Endothelial cell (in vitro differentiated cells): ENCODE measurements at regions not wholly inside any gene's neighbourhood (a gene's known extent, or its start where the extent isn't known, plus 50 kb on each side); places are given as distances from the start of the nearest gene placed in this dataset.

Source experiments
- DNase-seq: peaks from one replicate; pipeline ENCODE4 v3.0.0; 2021; ENCODE audit warnings: low spot score
- H3K27ac Mint-ChIP-seq: one replicate; pipeline ENCODE4 v1.8.0; 2021; ENCODE audit warnings: mixed read lengths, inconsistent platforms; ENCODE audit not compliant: unreplicated experiment
- H3K27me3 Mint-ChIP-seq: one replicate; pipeline ENCODE4 v1.8.0; 2021; ENCODE audit warnings: mild to moderate bottlenecking, moderate library complexity, mixed read lengths, inconsistent platforms; ENCODE audit not compliant: unreplicated experiment
- H3K36me3 Mint-ChIP-seq: one replicate; pipeline ENCODE4 v1.8.0; 2021; ENCODE audit warnings: mild to moderate bottlenecking, low read depth, mixed read lengths, inconsistent platforms; ENCODE audit not compliant: unreplicated experiment
- H3K4me1 Mint-ChIP-seq: one replicate; pipeline ENCODE4 v1.8.0; 2021; ENCODE audit warnings: mild to moderate bottlenecking, mixed read lengths, inconsistent platforms; ENCODE audit not compliant: unreplicated experiment
- H3K4me3 Mint-ChIP-seq: one replicate; pipeline ENCODE4 v1.8.0; 2021; ENCODE audit warnings: mild to moderate bottlenecking, mixed read lengths, inconsistent platforms; ENCODE audit not compliant: unreplicated experiment
- H3K9me3 Mint-ChIP-seq: one replicate; pipeline ENCODE4 v1.8.0; 2021; ENCODE audit warnings: mixed read lengths, inconsistent platforms; ENCODE audit not compliant: unreplicated experiment
- TF ChIP-seq, protein P1 (sequence below): fragments of 200-600 bp; sonication (generic); IDR thresholded peaks from one replicate; pipeline ENCODE4 v1.5.0; 2021; ENCODE audit warnings: antibody characterized with exemption; ENCODE audit not compliant: unreplicated experiment

- H3K4me1 Mint-ChIP-seq: no peaks in the 10 kb centered on the region
- DNase-seq: no peak
- no peak overlapping the region for H3K27ac Mint-ChIP-seq
- H3K36me3 Mint-ChIP-seq: no peaks in the 10 kb centered on the region
- TF ChIP-seq, protein P1, sequence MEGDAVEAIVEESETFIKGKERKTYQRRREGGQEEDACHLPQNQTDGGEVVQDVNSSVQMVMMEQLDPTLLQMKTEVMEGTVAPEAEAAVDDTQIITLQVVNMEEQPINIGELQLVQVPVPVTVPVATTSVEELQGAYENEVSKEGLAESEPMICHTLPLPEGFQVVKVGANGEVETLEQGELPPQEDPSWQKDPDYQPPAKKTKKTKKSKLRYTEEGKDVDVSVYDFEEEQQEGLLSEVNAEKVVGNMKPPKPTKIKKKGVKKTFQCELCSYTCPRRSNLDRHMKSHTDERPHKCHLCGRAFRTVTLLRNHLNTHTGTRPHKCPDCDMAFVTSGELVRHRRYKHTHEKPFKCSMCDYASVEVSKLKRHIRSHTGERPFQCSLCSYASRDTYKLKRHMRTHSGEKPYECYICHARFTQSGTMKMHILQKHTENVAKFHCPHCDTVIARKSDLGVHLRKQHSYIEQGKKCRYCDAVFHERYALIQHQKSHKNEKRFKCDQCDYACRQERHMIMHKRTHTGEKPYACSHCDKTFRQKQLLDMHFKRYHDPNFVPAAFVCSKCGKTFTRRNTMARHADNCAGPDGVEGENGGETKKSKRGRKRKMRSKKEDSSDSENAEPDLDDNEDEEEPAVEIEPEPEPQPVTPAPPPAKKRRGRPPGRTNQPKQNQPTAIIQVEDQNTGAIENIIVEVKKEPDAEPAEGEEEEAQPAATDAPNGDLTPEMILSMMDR: no peak
- H3K9me3 Mint-ChIP-seq: no peaks in the 10 kb centered on the region
- H3K27me3 Mint-ChIP-seq: no peaks in the 10 kb centered on the region
- H3K4me3 Mint-ChIP-seq: no peak overlapping the region
Measured at GRCh38 chr4:59044286-59044900, 1934.2 kb upstream of the IGFBP7 start.

GRCh38 chr4:59054086-59054485 is 1943.9 kb upstream of the IGFBP7 start:
- Mint-ChIP-seq H3K27ac (no peak overlapping the region), H3K27me3 (no peaks in the 10 kb centered on the region), H3K4me1 (no peaks in the 10 kb centered on the region), H3K36me3 (no peaks in the 10 kb centered on the region), H3K4me3 (no peak overlapping the region), H3K9me3 (no peaks in the 10 kb centered on the region)
- TF ChIP-seq, protein P1: no peak
- no peak for DNase-seq

DNA sequence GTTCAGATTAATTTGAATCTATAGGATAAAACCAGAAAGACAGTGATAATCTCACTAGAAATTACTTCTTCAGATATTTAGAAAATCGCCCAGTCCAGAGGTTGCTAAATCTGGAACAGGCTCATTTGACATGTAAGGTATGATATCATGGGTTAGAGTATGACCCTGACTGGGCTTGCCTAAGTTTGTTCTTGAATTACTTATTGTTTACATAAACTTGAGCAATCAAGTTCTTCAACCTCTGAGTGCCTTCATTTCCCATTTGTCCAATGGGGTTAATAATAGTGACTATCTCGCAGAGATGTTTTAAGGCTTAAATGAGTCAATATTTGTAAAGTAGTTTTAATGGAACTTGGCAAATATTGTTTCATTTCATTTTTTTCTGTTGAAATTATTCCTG is 1947.6 kb upstream of the IGFBP7 start:
- TF ChIP-seq, protein P1: no peak
- Mint-ChIP-seq H3K27ac (no peak overlapping the region), H3K4me1 (no peaks in the 10 kb centered on the region), H3K4me3 (no peak overlapping the region), H3K36me3 (no peaks in the 10 kb centered on the region), H3K27me3 (no peaks in the 10 kb centered on the region), H3K9me3 (no peaks in the 10 kb centered on the region)
- no peak for DNase-seq

GRCh38 chr4:59058543-59058942 is 1948.4 kb upstream of the IGFBP7 start:
- H3K4me1 Mint-ChIP-seq: no peaks in the 10 kb centered on the region
- no peak overlapping the region for H3K4me3 Mint-ChIP-seq
- no peaks in the 10 kb centered on the region for H3K36me3 Mint-ChIP-seq
- H3K9me3 Mint-ChIP-seq: no peaks in the 10 kb centered on the region
- no peak overlapping the region for H3K27ac Mint-ChIP-seq
- TF ChIP-seq, protein P1: no peak
- DNase-seq: no peak
- H3K27me3 Mint-ChIP-seq: no peaks in the 10 kb centered on the region

DNA sequence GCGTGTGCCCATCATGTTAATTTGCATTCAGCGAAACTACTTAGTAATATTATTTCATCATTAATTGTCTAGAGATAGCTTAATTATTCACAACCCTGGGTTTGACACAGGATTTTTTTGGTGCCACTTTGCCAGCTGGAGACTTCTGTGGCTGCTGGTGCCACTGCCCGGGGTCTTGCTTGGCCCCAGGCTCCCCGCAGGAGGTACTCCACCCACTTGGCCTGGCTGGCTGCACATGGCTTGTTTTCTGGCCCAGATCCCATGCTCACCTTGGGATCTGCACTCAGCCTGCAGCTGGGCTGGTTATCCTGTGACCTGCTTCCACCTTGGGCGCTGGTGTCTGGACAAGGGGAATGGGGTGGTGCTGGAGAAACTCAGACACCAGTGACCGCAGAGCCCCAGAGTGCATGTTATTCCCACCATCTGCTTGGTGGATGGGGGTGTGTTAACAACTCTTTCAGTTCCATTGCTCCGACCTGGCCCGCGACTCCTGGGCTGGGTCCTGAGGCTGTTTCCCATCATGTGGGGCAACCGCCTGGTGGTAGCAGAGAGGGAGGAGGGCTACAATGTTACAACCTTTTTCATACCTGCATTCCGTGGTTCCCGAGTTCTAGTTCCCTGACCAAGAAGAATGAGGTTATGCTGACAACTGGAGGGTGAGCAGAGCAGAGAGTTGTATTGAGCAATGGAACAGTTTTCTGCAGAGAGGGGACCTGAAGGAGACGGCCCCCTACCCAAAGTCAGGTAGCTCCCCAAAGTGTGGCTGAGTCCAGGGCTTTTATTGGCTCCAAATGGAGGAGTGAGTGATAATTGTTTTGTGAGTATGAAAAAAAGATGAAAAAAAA is 1950.0 kb upstream of the IGFBP7 start:
- no peak overlapping the region for H3K27ac Mint-ChIP-seq
- TF ChIP-seq, protein P1: no peak
- H3K4me1 Mint-ChIP-seq: no peaks in the 10 kb centered on the region
- H3K36me3 Mint-ChIP-seq: no peaks in the 10 kb centered on the region
- H3K27me3 Mint-ChIP-seq: no peaks in the 10 kb centered on the region
- no peak overlapping the region for H3K4me3 Mint-ChIP-seq
- H3K9me3 Mint-ChIP-seq: no peaks in the 10 kb centered on the region
- DNase-seq: no peak
